OCI-M2 (cell line): ENCODE measurements at regions not wholly inside any gene's neighbourhood (a gene's known extent, or its start where the extent isn't known, plus 50 kb on each side); places are given as distances from the start of the nearest gene placed in this dataset.
A peak's percentile ranks its signal among the peaks of the same experiment; 100 is the strongest.
"Not testable (repeated sequence)": the region's sequence is repeated elsewhere in the genome, so short reads cannot be mapped to it uniquely, and the experiment has no call there.

ENCODE experiments used
- DNase-seq: peaks from one replicate; lab custom pipeline; 2025; ENCODE audit not compliant: unreplicated experiment; lab: John Stamatoyannopoulos, UW

GRCh38 chr7:66456431-66456830 lies 172.2 kb upstream of the KCTD7 start:
- not testable (repeated sequence) for DNase-seq

- not testable (repeated sequence) for DNase-seq
These were observed 169.7 kb upstream of the KCTD7 start for GRCh38 chr7:66458991-66459390.

GRCh38 chr7:66459783-66460413 lies 168.8 kb upstream of the KCTD7 start:
- DNase-seq: not testable (repeated sequence)

- DNase-seq: no peak
These were observed 167.7 kb upstream of the KCTD7 start for GRCh38 chr7:66460921-66461361.

GRCh38 chr7:66461397-66461796 lies 167.3 kb upstream of the KCTD7 start:
- DNase-seq: not testable (repeated sequence)

GRCh38 chr7:66462831-66463230 lies 165.8 kb upstream of the KCTD7 start:
- not testable (repeated sequence) for DNase-seq

GRCh38 chr7:66464059-66464458 lies 164.6 kb upstream of the KCTD7 start:
- DNase-seq: no peak

GRCh38 chr7:66466081-66466600 lies 162.5 kb upstream of the KCTD7 start:
- DNase-seq: no peak

GRCh38 chr7:66467887-66468286 lies 160.8 kb upstream of the KCTD7 start:
- DNase-seq: no peak

- DNase-seq: not testable (repeated sequence)
These were observed 155.6 kb upstream of the KCTD7 start for GRCh38 chr7:66473064-66473463.

- no peak for DNase-seq
These were observed 154.2 kb upstream of the KCTD7 start for GRCh38 chr7:66474441-66474840.

- DNase-seq: not testable (repeated sequence)
These were observed 152.6 kb upstream of the KCTD7 start for GRCh38 chr7:66476056-66476455.

- DNase-seq: not testable (repeated sequence)
These were observed 150.8 kb upstream of the KCTD7 start for GRCh38 chr7:66477822-66478397.

GRCh38 chr7:66481229-66481628 lies 147.5 kb upstream of the KCTD7 start:
- DNase-seq: not testable (repeated sequence)

GRCh38 chr7:66489065-66489464 lies 139.6 kb upstream of the KCTD7 start:
- not testable (repeated sequence) for DNase-seq

GRCh38 chr7:66489741-66490140 lies 138.9 kb upstream of the KCTD7 start:
- not testable (repeated sequence) for DNase-seq

- not testable (repeated sequence) for DNase-seq
These were observed 137.7 kb upstream of the KCTD7 start for GRCh38 chr7:66490979-66491378.

- not testable (repeated sequence) for DNase-seq
These were observed 136.3 kb upstream of the KCTD7 start for GRCh38 chr7:66492405-66492804.

- peak; percentile 69 for DNase-seq
These were observed 135.2 kb upstream of the KCTD7 start for GRCh38 chr7:66493235-66494205.

GRCh38 chr7:66497346-66497745 lies 131.3 kb upstream of the KCTD7 start:
- DNase-seq: no peak

GRCh38 chr7:66500087-66500486 lies 128.6 kb upstream of the KCTD7 start:
- no peak for DNase-seq
